Sigmoid colon (tissue), 3 donors: ENCODE measurements at regions not wholly inside any gene's neighbourhood (a gene's known extent, or its start where the extent isn't known, plus 50 kb on each side); places are given as distances from the start of the nearest gene placed in this dataset.

ENCODE experiments used
- POLR2A ChIP-seq, 2 donors: fragments of 450-650 bp; IDR thresholded peaks; one replicate each; pipeline ENCODE4 v1.6.1; 2016; ENCODE audit warnings: antibody characterized with exemption in 2 of 2, mild to moderate bottlenecking in 2 of 2, moderate library complexity in 2 of 2
- TF ChIP-seq, protein P1 (sequence below), 4 experiments: fragments of 450-650 bp in 3 of 4; fragments of 200-600 bp in 1 of 4; IDR thresholded peaks; one replicate each; pipeline ENCODE4 v1.5.1; 2016 to 2019; ENCODE audit warnings: antibody characterized with exemption in 4 of 4, mild to moderate bottlenecking in 3 of 4, moderate library complexity in 2 of 4

DNA sequence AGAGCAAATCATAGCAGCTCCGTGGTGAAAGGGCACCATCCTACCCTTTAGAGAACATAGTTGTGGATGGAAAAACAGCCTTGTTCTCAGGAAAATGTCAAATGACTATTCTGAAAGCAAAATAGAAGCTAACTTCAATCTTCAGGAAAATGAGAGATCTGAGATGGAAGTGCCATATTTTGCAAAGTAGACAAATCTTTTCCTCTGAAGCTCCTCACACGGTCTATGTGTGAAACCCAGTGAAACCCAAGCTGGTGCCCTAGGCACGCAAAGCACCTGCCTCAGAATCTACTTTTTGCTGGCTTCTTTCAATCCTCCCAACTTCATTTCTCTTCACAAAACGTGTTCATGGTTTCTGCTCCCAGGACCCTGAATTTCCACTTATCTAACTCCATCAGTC, 325.2 kb upstream of the CDH4 start:
- no peak for TF ChIP-seq POLR2A (IDR thresholded peaks at IDR 0.05)
- TF ChIP-seq, protein P1, sequence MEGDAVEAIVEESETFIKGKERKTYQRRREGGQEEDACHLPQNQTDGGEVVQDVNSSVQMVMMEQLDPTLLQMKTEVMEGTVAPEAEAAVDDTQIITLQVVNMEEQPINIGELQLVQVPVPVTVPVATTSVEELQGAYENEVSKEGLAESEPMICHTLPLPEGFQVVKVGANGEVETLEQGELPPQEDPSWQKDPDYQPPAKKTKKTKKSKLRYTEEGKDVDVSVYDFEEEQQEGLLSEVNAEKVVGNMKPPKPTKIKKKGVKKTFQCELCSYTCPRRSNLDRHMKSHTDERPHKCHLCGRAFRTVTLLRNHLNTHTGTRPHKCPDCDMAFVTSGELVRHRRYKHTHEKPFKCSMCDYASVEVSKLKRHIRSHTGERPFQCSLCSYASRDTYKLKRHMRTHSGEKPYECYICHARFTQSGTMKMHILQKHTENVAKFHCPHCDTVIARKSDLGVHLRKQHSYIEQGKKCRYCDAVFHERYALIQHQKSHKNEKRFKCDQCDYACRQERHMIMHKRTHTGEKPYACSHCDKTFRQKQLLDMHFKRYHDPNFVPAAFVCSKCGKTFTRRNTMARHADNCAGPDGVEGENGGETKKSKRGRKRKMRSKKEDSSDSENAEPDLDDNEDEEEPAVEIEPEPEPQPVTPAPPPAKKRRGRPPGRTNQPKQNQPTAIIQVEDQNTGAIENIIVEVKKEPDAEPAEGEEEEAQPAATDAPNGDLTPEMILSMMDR (IDR thresholded peaks at IDR 0.05): no peak
